IMR-90 (cell line): ENCODE measurements at regions not wholly inside any gene's neighbourhood (a gene's known extent, or its start where the extent isn't known, plus 50 kb on each side); places are given as distances from the start of the nearest gene placed in this dataset.

Experiments
- ATAC-seq: fragments of 200-7000 bp; cut with Tn5 transposase; 2 replicates; pipeline ENCODE4 v1.9.1; 2020; ENCODE audit warnings: low read depth, mild to moderate bottlenecking, moderate library complexity
- BruUV-seq: library from RNA; stranded (reverse); fragments of 400-500 nt; replicated peaks from 2 replicates; lab custom pipeline; 2021; lab: Mats Ljungman, UMichigan
- CTCF ChIA-PET: fragments of 300-600 bp; formaldehyde crosslinking; extraction: SDS; loops from one replicate; lab custom pipeline; 2021; ENCODE audit warnings: antibody characterized with exemption; lab: Yijun Ruan, JAX
- POLR2A ChIA-PET: fragments of 300-600 bp; sonication (Branson Sonifier 250); formaldehyde crosslinking; loops from one replicate; lab custom pipeline; 2022; ENCODE audit warnings: antibody characterized with exemption; ENCODE audit not compliant: unreplicated experiment; lab: Charles Lee
- DNase-seq: peaks from one replicate; pipeline ENCODE4 v3.0.0; 2013
- H2AFZ ChIP-seq: replicated peaks from 2 replicates; pipeline ENCODE3; 2013; ENCODE audit warnings: low read length, mild to moderate bottlenecking; ENCODE audit not compliant: poor library complexity
- H2AK5ac ChIP-seq: 2 replicates; pipeline ENCODE4 v1.6.1; 2013; ENCODE audit warnings: low read depth, low read length, inconsistent platforms
- H2AK9ac ChIP-seq: replicated peaks from 2 replicates; pipeline ENCODE3; 2013; ENCODE audit warnings: mild to moderate bottlenecking, low read depth, low read length, moderate library complexity; ENCODE audit not compliant: poor library complexity
- H2BK120ac ChIP-seq: 2 replicates; pipeline ENCODE4 v1.6.1; 2013; ENCODE audit warnings: low read depth, low read length, inconsistent platforms
- H2BK15ac ChIP-seq: 3 replicates; pipeline ENCODE4 v1.6.1; 2013; ENCODE audit warnings: low read depth, low read length, inconsistent platforms
- H2BK20ac ChIP-seq: 2 replicates; pipeline ENCODE4 v1.6.1; 2013; ENCODE audit warnings: low read depth, mild to moderate bottlenecking, inconsistent platforms, low read length, moderate library complexity
- H2BK5ac ChIP-seq: 2 replicates; pipeline ENCODE4 v1.6.1; 2013; ENCODE audit warnings: mild to moderate bottlenecking, low read depth, low read length, inconsistent platforms; ENCODE audit not compliant: poor library complexity, severe bottlenecking
- H3K14ac ChIP-seq: replicated peaks from 2 replicates; pipeline ENCODE4 v1.6.1; 2013; ENCODE audit warnings: low read depth, low read length, inconsistent platforms
- H3K18ac ChIP-seq: 2 replicates; pipeline ENCODE4 v1.6.1; 2013; ENCODE audit warnings: low read depth, low read length, control low read depth
- H3K23ac ChIP-seq: 2 replicates; pipeline ENCODE4 v1.6.1; 2013; ENCODE audit warnings: low read depth, low read length, inconsistent platforms
- H3K27ac ChIP-seq: 2 replicates; pipeline ENCODE4 v1.5.1; 2013; ENCODE audit warnings: mild to moderate bottlenecking, control low read depth, low read length; ENCODE audit not compliant: insufficient read depth
- H3K27me3 ChIP-seq: 2 replicates; pipeline ENCODE4 v1.6.1; 2013; ENCODE audit warnings: low read length; ENCODE audit not compliant: control insufficient read depth, insufficient read depth
- H3K36me3 ChIP-seq: 2 replicates; pipeline ENCODE4 v1.6.1; 2013; ENCODE audit warnings: low read length, mixed read lengths; ENCODE audit not compliant: control insufficient read depth, insufficient read depth
- H3K4ac ChIP-seq: 2 replicates; pipeline ENCODE4 v1.6.1; 2013; ENCODE audit warnings: low read depth, low read length, inconsistent platforms
- H3K4me1 ChIP-seq: 2 replicates; pipeline ENCODE4 v1.6.1; 2013; ENCODE audit warnings: low read length, mixed read lengths; ENCODE audit not compliant: control insufficient read depth, insufficient read depth
- H3K4me2 ChIP-seq: 2 replicates; pipeline ENCODE4 v1.6.1; 2013; ENCODE audit warnings: low read depth, mild to moderate bottlenecking, control low read depth, low read length, moderate library complexity
- H3K4me3 ChIP-seq: 2 replicates; pipeline ENCODE4 v1.5.1; 2013; ENCODE audit warnings: low read depth, mild to moderate bottlenecking, control low read depth, low read length, moderate library complexity; ENCODE audit not compliant: insufficient read depth
- H3K56ac ChIP-seq: 2 replicates; pipeline ENCODE4 v1.6.1; 2013; ENCODE audit warnings: low read length, inconsistent platforms; ENCODE audit not compliant: insufficient read depth; ENCODE audit errors: extremely low read depth
- H3K79me1 ChIP-seq, 2 experiments: 2 replicates each; pipeline ENCODE4 v1.6.1; 2013; ENCODE audit warnings: low read length in 2 of 2, inconsistent platforms in 1 of 2, low read depth in 1 of 2
- H3K9ac ChIP-seq: 2 replicates; pipeline ENCODE4 v1.6.1; 2013; ENCODE audit warnings: low read depth, low read length, control low read depth
- H3K9me1 ChIP-seq: 2 replicates; pipeline ENCODE4 v1.6.1; 2013; ENCODE audit warnings: low read length, inconsistent platforms; ENCODE audit not compliant: insufficient read depth
- H3K9me3 ChIP-seq: 2 replicates; pipeline ENCODE4 v1.6.1; 2013; ENCODE audit warnings: low read length; ENCODE audit not compliant: control insufficient read depth, insufficient read depth
- H4K20me1 ChIP-seq: 2 replicates; pipeline ENCODE4 v1.6.1; 2013; ENCODE audit warnings: low read length, inconsistent platforms; ENCODE audit not compliant: insufficient read depth
- H4K5ac ChIP-seq: 2 replicates; pipeline ENCODE4 v1.6.1; 2013; ENCODE audit warnings: mild to moderate bottlenecking, low read depth, low read length, control low read depth
- H4K8ac ChIP-seq, 2 experiments: 2 replicates each; pipeline ENCODE4 v1.6.1; 2013; ENCODE audit warnings: low read depth in 2 of 2, low read length in 2 of 2, control low read depth in 1 of 2, inconsistent platforms in 1 of 2
- H4K91ac ChIP-seq: 2 replicates; pipeline ENCODE4 v1.6.1; 2013; ENCODE audit warnings: low read depth, low read length, inconsistent platforms; ENCODE audit not compliant: insufficient read depth
- BHLHE40 ChIP-seq: fragments of 150-350 bp; IDR thresholded peaks from 2 replicates; pipeline ENCODE4 v1.6.1; 2016; ENCODE audit warnings: mild to moderate bottlenecking, low read depth, low read length
- CEBPB ChIP-seq: IDR thresholded peaks from 2 replicates; pipeline ENCODE4 v1.6.1; 2012; ENCODE audit warnings: low read depth, low read length, improper control_type of control experiment
- CHD1 ChIP-seq: IDR thresholded peaks from 2 replicates; pipeline ENCODE4 v1.6.1; 2012; ENCODE audit warnings: low read depth, low read length, improper control_type of control experiment
- CTCF ChIP-seq: conservative IDR thresholded peaks from 2 replicates; pipeline ENCODE4 v1.5.1; 2012; ENCODE audit warnings: mild to moderate bottlenecking, low read depth, low read length, improper control_type of control experiment
- ELK1 ChIP-seq: fragments of 150-350 bp; IDR thresholded peaks from 2 replicates; pipeline ENCODE4 v1.6.1; 2016; ENCODE audit warnings: low read depth, mild to moderate bottlenecking, low read length, moderate library complexity, borderline replicate concordance
- FOS ChIP-seq: fragments of 150-350 bp; IDR thresholded peaks from 2 replicates; pipeline ENCODE4 v1.6.1; 2016; ENCODE audit warnings: low read depth, low read length
- MAFK ChIP-seq: IDR thresholded peaks from 2 replicates; pipeline ENCODE4 v1.6.1; 2012; ENCODE audit warnings: low read depth, low read length, improper control_type of control experiment
- MAZ ChIP-seq: IDR thresholded peaks from 2 replicates; pipeline ENCODE4 v1.6.1; 2012; ENCODE audit warnings: low read depth, mild to moderate bottlenecking, low read length, improper control_type of control experiment, moderate library complexity, borderline replicate concordance
- MXI1 ChIP-seq: IDR thresholded peaks from 2 replicates; pipeline ENCODE4 v1.6.1; 2012; ENCODE audit warnings: low read depth, mild to moderate bottlenecking, low read length, moderate library complexity, borderline replicate concordance
- NFE2L2 ChIP-seq: fragments of 150-350 bp; IDR thresholded peaks from 2 replicates; pipeline ENCODE4 v1.6.1; 2016; ENCODE audit warnings: low read depth, mild to moderate bottlenecking, low read length
- POLR2A ChIP-seq: IDR thresholded peaks from 2 replicates; pipeline ENCODE4 v1.6.1; 2012; ENCODE audit warnings: mild to moderate bottlenecking, low read depth, low read length
- RAD21 ChIP-seq: IDR thresholded peaks from 2 replicates; pipeline ENCODE4 v1.6.1; 2012; ENCODE audit warnings: low read length, improper control_type of control experiment
- RCOR1 ChIP-seq: IDR thresholded peaks from 2 replicates; pipeline ENCODE4 v1.6.1; 2012; ENCODE audit warnings: mild to moderate bottlenecking, low read length, improper control_type of control experiment; ENCODE audit not compliant: insufficient replicate concordance
- RFX5 ChIP-seq: IDR thresholded peaks from 2 replicates; pipeline ENCODE4 v1.8.0; 2012; ENCODE audit warnings: low read depth, mild to moderate bottlenecking, low read length, moderate library complexity
- SMC3 ChIP-seq: fragments of 150-350 bp; IDR thresholded peaks from 2 replicates; pipeline ENCODE4 v1.6.1; 2016; ENCODE audit warnings: low read depth, mild to moderate bottlenecking, antibody characterized with exemption, low read length, moderate library complexity
- WGBS, 2 experiments: methylation state at CpG; one replicate each; pipeline versions ENCODE4 v1.1.5 to v1.1.7; 2013; ENCODE audit warnings: missing lambda C conversion rate in 2 of 2; ENCODE audit not compliant: insufficient read length in 1 of 2; ENCODE audit errors: extremely low coverage in 2 of 2; 5-methylcytosine and 5-hydroxymethylcytosine counted together
- dilution Hi-C: fragments of 300-500 bp; cut with HindIII; formaldehyde crosslinking; loops from one replicate; pipeline ENCODE4 v1.14.3; 2018; ENCODE audit warnings: low sequenced_read_pairs; ENCODE audit not compliant: unreplicated experiment
- in situ Hi-C: fragments of 300-500 bp; cut with MboI; formaldehyde crosslinking; loops from 3 replicates; pipeline ENCODE4 v1.14.3; 2019; ENCODE audit warnings: low sequenced_read_pairs, inconsistent platforms, mixed read lengths
- intact Hi-C: fragments of 100-400 bp; cut with micrococcal nuclease; formaldehyde crosslinking; loops from 2 replicates; pipeline ENCODE4 v1.10.0; 2022
- TF ChIP-seq, protein P1 (sequence below): fragments of 150-350 bp; IDR thresholded peaks from 2 replicates; pipeline ENCODE4 v1.6.1; 2017; ENCODE audit warnings: mild to moderate bottlenecking, antibody characterized with exemption, low read length, low read depth

DNA sequence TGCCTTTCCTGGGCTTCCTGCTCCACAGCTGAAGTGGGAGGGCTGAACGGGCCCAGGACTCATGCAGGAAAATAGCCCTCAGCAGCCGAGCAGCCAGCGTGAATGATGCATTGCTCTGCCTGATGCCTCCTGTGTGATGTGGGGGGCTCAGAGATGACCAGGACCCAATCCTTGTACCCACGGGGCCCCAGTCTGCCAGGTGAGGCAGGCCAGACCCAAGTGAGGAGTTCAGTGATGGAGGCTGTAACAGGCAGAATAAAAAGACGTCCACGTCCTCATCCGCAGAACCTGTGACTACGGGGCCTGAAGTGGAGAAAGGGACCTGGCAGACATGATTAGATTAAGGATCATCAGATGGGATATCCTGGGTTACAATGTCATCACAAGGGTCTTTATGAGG, 194.9 kb upstream of the HDAC4 start:
- BruUV-seq: no TSS peak

More for the DNA sequence above, 194.9 kb upstream of the HDAC4 start:
- Histone ChIP-seq H2AK5ac (no peak overlapping the region), H2BK20ac (no peak overlapping the region), H3K18ac (no peak overlapping the region), H3K9me1 (no peaks in the 10 kb centered on the region), H3K14ac (no peak overlapping the region), H3K4ac (no peak overlapping the region), H2BK120ac (no peak overlapping the region), H3K4me1 (no peaks in the 10 kb centered on the region), H3K27me3 (no peaks in the 10 kb centered on the region), H3K23ac (no peak overlapping the region), H4K8ac (no peak overlapping the region), H4K20me1 (no peaks in the 10 kb centered on the region), H3K4me2 (no peak overlapping the region), H3K9ac (no peak overlapping the region), H3K9me3 (peaks cover 63% of the 10 kb centered on the region), H3K4me3 (no peak overlapping the region), H2AK9ac (no peak overlapping the region), H2AFZ (no peak overlapping the region), H3K27ac (no peak overlapping the region), H2BK15ac (no peak overlapping the region), H2BK5ac (no peak overlapping the region), H3K36me3 (no peaks in the 10 kb centered on the region), H4K91ac (no peak overlapping the region), H3K79me1 (no peaks in the 10 kb centered on the region), H3K56ac (no peak overlapping the region), H4K5ac (no peak overlapping the region)
- DNase-seq (no peak), ATAC-seq (no peak)
- ChIA-PET POLR2A (no interaction called here), CTCF (no interaction called here)
- 64% methylated on average over 6 of the region's 8 CpGs; no CpG with 5 or more reads in 1 of the 2 experiments for WGBS, 2 experiments
- TF ChIP-seq SMC3 (no peak), MXI1 (no peak), CEBPB (no peak), POLR2A (no peak), CTCF (no peak), NFE2L2 (no peak), RFX5 (no peak), BHLHE40 (no peak), CHD1 (no peak), RCOR1 (no peak), MAFK (no peak), FOS (no peak), RAD21 (no peak), ELK1 (no peak), MAZ (no peak)
- TF ChIP-seq, protein P1, sequence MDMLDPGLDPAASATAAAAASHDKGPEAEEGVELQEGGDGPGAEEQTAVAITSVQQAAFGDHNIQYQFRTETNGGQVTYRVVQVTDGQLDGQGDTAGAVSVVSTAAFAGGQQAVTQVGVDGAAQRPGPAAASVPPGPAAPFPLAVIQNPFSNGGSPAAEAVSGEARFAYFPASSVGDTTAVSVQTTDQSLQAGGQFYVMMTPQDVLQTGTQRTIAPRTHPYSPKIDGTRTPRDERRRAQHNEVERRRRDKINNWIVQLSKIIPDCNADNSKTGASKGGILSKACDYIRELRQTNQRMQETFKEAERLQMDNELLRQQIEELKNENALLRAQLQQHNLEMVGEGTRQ: no peak
- intact Hi-C loops (no loop called here), in situ Hi-C loops (no loop called here), dilution Hi-C loops (no loop called here)
